ENCODE measurements at regions not wholly inside any gene's neighbourhood (a gene's known extent, or its start where the extent isn't known, plus 50 kb on each side); places are given as distances from the start of the nearest gene placed in this dataset.

- no peak for TF ChIP-seq CTCF (IDR thresholded peaks at IDR 0.05; ENCODE audit: control extremely low read depth in 1 of 3, insufficient read depth in 1 of 3, low read depth in 1 of 3, low read length in 3 of 3)
- no peak for TF ChIP-seq SAP30 (IDR thresholded peaks at IDR 0.05; ENCODE audit: insufficient read depth, insufficient replicate concordance, low read length)
- TF ChIP-seq KDM4A (IDR thresholded peaks at IDR 0.05; ENCODE audit: low read depth, low read length, severe bottlenecking): no peak
- no peak for TF ChIP-seq TCF12 (IDR thresholded peaks at IDR 0.05; ENCODE audit: low read depth, low read length)
Measured at GRCh38 chr11:81986556-81987161, 747.0 kb downstream of the FAM181B start (continued).

All from H1 (cell line).